HL-60 (cell line): ENCODE measurements at regions not wholly inside any gene's neighbourhood (a gene's known extent, or its start where the extent isn't known, plus 50 kb on each side); places are given as distances from the start of the nearest gene placed in this dataset.
"Not testable (repeated sequence)": the region's sequence is repeated elsewhere in the genome, so short reads cannot be mapped to it uniquely, and the experiment has no call there.

Experiments used
- DNase-seq, 2 experiments: peaks; one replicate each; pipeline ENCODE4 v3.0.0-alpha.2; 2010 to 2020; ENCODE audit warnings: low read depth in 1 of 2, low spot score in 1 of 2
- H3K27ac ChIP-seq: fragments of 250-450 bp; sonication (Bioruptor Pico); replicated peaks from 2 replicates; pipeline ENCODE4 v1.5.1; 2020; ENCODE audit warnings: mild to moderate bottlenecking, moderate library complexity
- H3K27me3 ChIP-seq: fragments of 250-450 bp; sonication (Bioruptor Pico); 2 replicates; pipeline ENCODE4 v1.5.1; 2021; ENCODE audit warnings: mild to moderate bottlenecking, moderate library complexity; ENCODE audit not compliant: insufficient read depth, poor library complexity, severe bottlenecking
- H3K4me3 ChIP-seq: replicated peaks from 2 replicates; pipeline ENCODE4 v1.5.1; 2011; ENCODE audit warnings: mild to moderate bottlenecking, control low read depth, low read length; ENCODE audit not compliant: insufficient read depth
- GABPA ChIP-seq: IDR thresholded peaks from 2 replicates; pipeline ENCODE4 v1.6.1; 2012; ENCODE audit warnings: low read depth
- POLR2AphosphoS5 ChIP-seq: IDR thresholded peaks from 2 replicates; pipeline ENCODE4 v1.6.1; 2012; ENCODE audit warnings: low read depth
- SPI1 ChIP-seq: IDR thresholded peaks from 2 replicates; pipeline ENCODE4 v1.6.1; 2012; ENCODE audit warnings: low read depth, mild to moderate bottlenecking, borderline replicate concordance
- TF ChIP-seq, protein P1 (sequence below): IDR thresholded peaks from one replicate; pipeline ENCODE4 v1.5.1; 2011; ENCODE audit warnings: low read length, control low read depth, inconsistent platforms; ENCODE audit not compliant: insufficient read depth
- TF ChIP-seq, protein P2 (sequence below): IDR thresholded peaks from 2 replicates; pipeline ENCODE4 v1.6.1; 2012; ENCODE audit warnings: low read depth; ENCODE audit not compliant: insufficient replicate concordance

GRCh38 chr3:177460047-177460446 lies 262.8 kb upstream of the TBL1XR1 start:
- no peak overlapping the region for H3K4me3 ChIP-seq
- TF ChIP-seq, protein P1, sequence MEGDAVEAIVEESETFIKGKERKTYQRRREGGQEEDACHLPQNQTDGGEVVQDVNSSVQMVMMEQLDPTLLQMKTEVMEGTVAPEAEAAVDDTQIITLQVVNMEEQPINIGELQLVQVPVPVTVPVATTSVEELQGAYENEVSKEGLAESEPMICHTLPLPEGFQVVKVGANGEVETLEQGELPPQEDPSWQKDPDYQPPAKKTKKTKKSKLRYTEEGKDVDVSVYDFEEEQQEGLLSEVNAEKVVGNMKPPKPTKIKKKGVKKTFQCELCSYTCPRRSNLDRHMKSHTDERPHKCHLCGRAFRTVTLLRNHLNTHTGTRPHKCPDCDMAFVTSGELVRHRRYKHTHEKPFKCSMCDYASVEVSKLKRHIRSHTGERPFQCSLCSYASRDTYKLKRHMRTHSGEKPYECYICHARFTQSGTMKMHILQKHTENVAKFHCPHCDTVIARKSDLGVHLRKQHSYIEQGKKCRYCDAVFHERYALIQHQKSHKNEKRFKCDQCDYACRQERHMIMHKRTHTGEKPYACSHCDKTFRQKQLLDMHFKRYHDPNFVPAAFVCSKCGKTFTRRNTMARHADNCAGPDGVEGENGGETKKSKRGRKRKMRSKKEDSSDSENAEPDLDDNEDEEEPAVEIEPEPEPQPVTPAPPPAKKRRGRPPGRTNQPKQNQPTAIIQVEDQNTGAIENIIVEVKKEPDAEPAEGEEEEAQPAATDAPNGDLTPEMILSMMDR, result no peak
- TF ChIP-seq POLR2AphosphoS5, result no peak
- TF ChIP-seq SPI1, result no peak
- TF ChIP-seq, protein P2, sequence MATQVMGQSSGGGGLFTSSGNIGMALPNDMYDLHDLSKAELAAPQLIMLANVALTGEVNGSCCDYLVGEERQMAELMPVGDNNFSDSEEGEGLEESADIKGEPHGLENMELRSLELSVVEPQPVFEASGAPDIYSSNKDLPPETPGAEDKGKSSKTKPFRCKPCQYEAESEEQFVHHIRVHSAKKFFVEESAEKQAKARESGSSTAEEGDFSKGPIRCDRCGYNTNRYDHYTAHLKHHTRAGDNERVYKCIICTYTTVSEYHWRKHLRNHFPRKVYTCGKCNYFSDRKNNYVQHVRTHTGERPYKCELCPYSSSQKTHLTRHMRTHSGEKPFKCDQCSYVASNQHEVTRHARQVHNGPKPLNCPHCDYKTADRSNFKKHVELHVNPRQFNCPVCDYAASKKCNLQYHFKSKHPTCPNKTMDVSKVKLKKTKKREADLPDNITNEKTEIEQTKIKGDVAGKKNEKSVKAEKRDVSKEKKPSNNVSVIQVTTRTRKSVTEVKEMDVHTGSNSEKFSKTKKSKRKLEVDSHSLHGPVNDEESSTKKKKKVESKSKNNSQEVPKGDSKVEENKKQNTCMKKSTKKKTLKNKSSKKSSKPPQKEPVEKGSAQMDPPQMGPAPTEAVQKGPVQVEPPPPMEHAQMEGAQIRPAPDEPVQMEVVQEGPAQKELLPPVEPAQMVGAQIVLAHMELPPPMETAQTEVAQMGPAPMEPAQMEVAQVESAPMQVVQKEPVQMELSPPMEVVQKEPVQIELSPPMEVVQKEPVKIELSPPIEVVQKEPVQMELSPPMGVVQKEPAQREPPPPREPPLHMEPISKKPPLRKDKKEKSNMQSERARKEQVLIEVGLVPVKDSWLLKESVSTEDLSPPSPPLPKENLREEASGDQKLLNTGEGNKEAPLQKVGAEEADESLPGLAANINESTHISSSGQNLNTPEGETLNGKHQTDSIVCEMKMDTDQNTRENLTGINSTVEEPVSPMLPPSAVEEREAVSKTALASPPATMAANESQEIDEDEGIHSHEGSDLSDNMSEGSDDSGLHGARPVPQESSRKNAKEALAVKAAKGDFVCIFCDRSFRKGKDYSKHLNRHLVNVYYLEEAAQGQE, result no peak
- TF ChIP-seq GABPA, result no peak
- DNase-seq, result no peak
- no peaks in the 10 kb centered on the region for H3K27me3 ChIP-seq
- no peak overlapping the region for H3K27ac ChIP-seq

DNA sequence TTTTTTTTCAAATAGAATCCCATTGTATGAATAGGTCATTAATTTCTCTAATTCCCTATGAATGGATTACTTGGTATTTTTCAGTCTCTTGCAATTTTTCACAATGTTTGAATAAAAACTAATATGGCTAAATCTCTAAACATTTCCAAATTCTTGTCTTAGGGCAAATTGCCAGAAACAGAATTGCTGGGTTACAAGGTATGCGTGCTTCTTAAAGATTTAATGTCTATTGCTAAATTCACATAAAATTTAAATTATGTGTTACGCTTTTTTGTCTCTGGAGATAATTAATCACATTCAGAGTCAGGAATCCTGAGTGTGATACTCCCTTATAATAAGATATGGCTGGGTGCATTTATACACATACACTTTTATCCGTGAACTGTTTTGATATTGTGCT lies 264.5 kb upstream of the TBL1XR1 start:
- H3K27ac ChIP-seq, result no peak overlapping the region
- H3K27me3 ChIP-seq, result no peaks in the 10 kb centered on the region
- TF ChIP-seq POLR2AphosphoS5 (no peak), SPI1 (no peak)
- TF ChIP-seq, protein P2, result no peak
- TF ChIP-seq, protein P1, result no peak
- DNase-seq, result no peak
- no peak overlapping the region for H3K4me3 ChIP-seq

DNA sequence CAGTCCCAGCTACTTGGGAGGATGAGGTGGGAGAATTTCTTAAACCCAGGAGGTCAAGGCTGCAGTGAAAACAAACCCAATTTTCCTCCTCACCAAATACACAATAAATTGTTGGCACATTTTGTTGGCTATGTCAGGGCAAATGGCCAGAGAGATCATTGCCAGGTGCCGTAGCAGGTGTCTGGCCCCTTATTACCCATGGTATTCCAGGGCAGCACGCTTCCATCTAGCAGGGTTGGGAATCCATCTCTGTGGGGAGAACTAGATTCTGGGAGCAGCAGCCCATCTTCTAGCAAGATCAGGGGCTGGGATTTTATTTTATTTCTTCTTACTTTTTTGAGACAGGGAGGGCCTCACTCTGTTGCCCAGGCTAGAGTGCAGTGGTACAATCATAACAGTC lies 266.1 kb upstream of the TBL1XR1 start:
- not testable (repeated sequence) for H3K27ac ChIP-seq, H3K4me3 ChIP-seq, DNase-seq, H3K27me3 ChIP-seq

GRCh38 chr3:177463863-177464262 lies 266.6 kb upstream of the TBL1XR1 start:
- no peak for DNase-seq
- Histone ChIP-seq H3K27ac (no peak overlapping the region), H3K4me3 (no peak overlapping the region), H3K27me3 (no peaks in the 10 kb centered on the region)
- TF ChIP-seq, protein P2, result no peak
- TF ChIP-seq, protein P1, result no peak
- no peak for TF ChIP-seq SPI1
- no peak for TF ChIP-seq POLR2AphosphoS5
- no peak for TF ChIP-seq GABPA
